Fibroblast of lung (primary cell): ENCODE measurements at regions not wholly inside any gene's neighbourhood (a gene's known extent, or its start where the extent isn't known, plus 50 kb on each side); places are given as distances from the start of the nearest gene placed in this dataset.

Experiments
- CTCF ChIP-seq, 2 donors: IDR thresholded peaks in 1 of 2; conservative IDR thresholded peaks in 1 of 2; 1 replicate in 1 of 2; 2 replicates in 1 of 2; pipeline ENCODE4 v1.5.1; 2011 to 2012; ENCODE audit warnings: low read length in 2 of 2, control low read depth in 1 of 2, inconsistent platforms in 1 of 2, low read depth in 1 of 2, mild to moderate bottlenecking in 1 of 2
- EZH2 ChIP-seq: IDR thresholded peaks from 2 replicates; pipeline ENCODE4 v1.5.1; 2012; ENCODE audit warnings: low read length, control low read depth, mild to moderate bottlenecking; ENCODE audit errors: missing control alignments

DNA sequence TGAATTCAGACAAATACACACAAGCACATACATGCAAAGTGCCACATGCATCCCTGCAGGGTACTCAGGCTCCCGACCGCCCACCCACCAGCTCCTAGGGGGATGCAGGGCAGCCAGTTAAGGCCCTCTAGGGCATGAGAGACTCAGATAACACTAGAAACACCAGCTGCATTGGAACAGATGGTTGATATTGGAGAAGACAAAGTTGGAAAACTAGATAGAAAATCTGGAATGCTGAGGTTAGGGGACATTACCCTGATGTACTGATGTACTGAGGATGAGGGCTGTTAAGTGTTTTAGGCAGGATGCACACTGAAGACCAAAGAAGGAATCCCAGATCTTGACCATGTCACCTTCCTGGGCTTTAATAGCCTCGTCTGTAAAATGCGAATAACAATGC, 134.6 kb upstream of the ECI2 start:
- no peak for TF ChIP-seq CTCF (conservative IDR thresholded peaks at IDR 0.05 in 1 of 2, IDR thresholded peaks at IDR 0.05 in 1 of 2; ENCODE audit: low read depth in 1 of 2, low read length in 2 of 2)
- TF ChIP-seq EZH2 = no peak
